Left ventricle myocardium superior (tissue), 1 donor: ENCODE measurements at regions not wholly inside any gene's neighbourhood (a gene's known extent, or its start where the extent isn't known, plus 50 kb on each side); places are given as distances from the start of the nearest gene placed in this dataset.
"Not testable (repeated sequence)": the region's sequence is repeated elsewhere in the genome, so short reads cannot be mapped to it uniquely, and the experiment has no call there.

Experiments
- ATAC-seq: fragments of 200-7000 bp; cut with Tn5 transposase; one replicate; pipeline ENCODE4 v1.9.1; 2020; ENCODE audit warnings: mild to moderate bottlenecking, moderate library complexity
- DNase-seq: peaks from one replicate; pipeline ENCODE4 v3.0.0-alpha.2; 2020
- intact Hi-C: fragments of 100-400 bp; cut with micrococcal nuclease; formaldehyde crosslinking; loops from one replicate; pipeline ENCODE4 v1.11.0; 2022
- donor health status: DM: no; HTN: yes; CAD: no; lungs with severe emphysema.

- no peak for DNase-seq
- peak; percentile 40 for ATAC-seq
- intact Hi-C loops = no loop called here
Observed at GRCh38 chr7:132034748-132035416, 478.5 kb upstream of the PODXL start.

- intact Hi-C loops = no loop called here
- ATAC-seq (no peak), DNase-seq (no peak)
Observed at GRCh38 chr7:132030883-132031282, 474.5 kb upstream of the PODXL start.

GRCh38 chr7:132030086-132030568 is 473.7 kb upstream of the PODXL start:
- DNase-seq (peak; percentile 79), ATAC-seq (peak; percentile 98)
- intact Hi-C loops = no loop called here

- intact Hi-C loops = no loop called here
- DNase-seq = no peak
- peak; percentile 62 for ATAC-seq
Observed at GRCh38 chr7:132029369-132030085, 473.1 kb upstream of the PODXL start.

- ATAC-seq = no peak
- intact Hi-C loops = no loop called here
- DNase-seq = no peak
Observed at GRCh38 chr7:132028144-132028920, 471.9 kb upstream of the PODXL start.

GRCh38 chr7:132024290-132024689 is 467.9 kb upstream of the PODXL start:
- DNase-seq (no peak), ATAC-seq (peak; percentile 76)
- intact Hi-C loops = no loop called here

- intact Hi-C loops = no loop called here
- DNase-seq (no peak), ATAC-seq (peak; percentile 49)
Observed at GRCh38 chr7:132023466-132023865, 467.0 kb upstream of the PODXL start.

GRCh38 chr7:132022188-132022587 is 465.8 kb upstream of the PODXL start:
- intact Hi-C loops = no loop called here
- ATAC-seq (no peak), DNase-seq (no peak)

GRCh38 chr7:132019703-132020102 is 463.3 kb upstream of the PODXL start:
- intact Hi-C loops = no loop called here
- ATAC-seq (no peak), DNase-seq (no peak)

GRCh38 chr7:132009778-132010177 is 453.4 kb upstream of the PODXL start:
- DNase-seq (no peak), ATAC-seq (no peak)
- intact Hi-C loops = no loop called here

GRCh38 chr7:132004529-132004928 is 448.1 kb upstream of the PODXL start:
- DNase-seq (peak; percentile 48), ATAC-seq (peak; percentile 94)
- intact Hi-C loops = no loop called here

GRCh38 chr7:132002343-132002968 is 446.0 kb upstream of the PODXL start:
- intact Hi-C loops = no loop called here
- no peak for DNase-seq
- no peak for ATAC-seq

- intact Hi-C loops = no loop called here
- DNase-seq = no peak
- no peak for ATAC-seq
Observed at GRCh38 chr7:132001146-132001545, 444.7 kb upstream of the PODXL start.

GRCh38 chr7:131999193-131999592 is 442.8 kb upstream of the PODXL start:
- DNase-seq = no peak
- ATAC-seq = no peak
- intact Hi-C loops = no loop called here

- ATAC-seq (no peak), DNase-seq (no peak)
- intact Hi-C loops = no loop called here
Observed at GRCh38 chr7:131995324-131995723, 438.9 kb upstream of the PODXL start.

GRCh38 chr7:131981069-131981468 is 424.6 kb upstream of the PODXL start:
- DNase-seq, ATAC-seq: not testable (repeated sequence)

GRCh38 chr7:131978118-131978517 is 421.7 kb upstream of the PODXL start:
- intact Hi-C loops, DNase-seq, ATAC-seq: not testable (repeated sequence)

More at GRCh38 chr7:131981069-131981468, 424.6 kb upstream of the PODXL start:
- intact Hi-C loops = not testable (repeated sequence)

- ATAC-seq (no peak), DNase-seq (no peak)
- intact Hi-C loops = no loop called here
Observed at GRCh38 chr7:131976411-131976810, 420.0 kb upstream of the PODXL start.

- no peak for DNase-seq
- no peak for ATAC-seq
- intact Hi-C loops = no loop called here
Observed at GRCh38 chr7:131974671-131975070, 418.2 kb upstream of the PODXL start.

GRCh38 chr7:131972251-131972650 is 415.8 kb upstream of the PODXL start:
- no peak for ATAC-seq
- no peak for DNase-seq
- intact Hi-C loops = no loop called here
